HG02943 (cell line): ENCODE measurements at regions not wholly inside any gene's neighbourhood (a gene's known extent, or its start where the extent isn't known, plus 50 kb on each side); places are given as distances from the start of the nearest gene placed in this dataset.

Source experiments
- ATAC-seq: cut with Tn5 transposase; IDR thresholded peaks from one replicate; pipeline ENCODE4 v1.9.1; 2021; ENCODE audit warnings: mild to moderate bottlenecking, low read depth, moderate library complexity; ENCODE audit not compliant: unreplicated experiment

DNA sequence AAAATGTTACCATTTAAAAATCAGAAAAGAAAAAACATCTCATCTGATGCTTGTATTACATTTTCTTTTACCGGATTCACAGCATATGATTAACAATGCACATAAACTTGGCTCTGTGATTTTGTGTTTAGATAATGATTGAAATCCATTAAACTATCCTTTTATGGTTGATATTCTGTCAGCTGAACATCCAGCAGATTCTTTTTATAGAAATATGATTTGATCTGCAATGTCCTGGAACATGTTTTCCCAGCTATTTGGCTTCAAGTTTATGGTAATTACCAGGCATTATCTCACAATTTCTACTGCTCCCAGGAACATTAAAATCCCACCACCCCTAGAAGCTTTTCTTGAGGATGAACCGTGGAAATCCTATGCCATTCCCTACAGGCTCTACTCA is 205.7 kb upstream of the TET2 start:
- no peak for ATAC-seq

- ATAC-seq = no peak
Measured at GRCh38 chr4:104941661-104942062, 205.0 kb upstream of the TET2 start.

GRCh38 chr4:104942990-104943743 is 203.5 kb upstream of the TET2 start:
- ATAC-seq = no peak

DNA sequence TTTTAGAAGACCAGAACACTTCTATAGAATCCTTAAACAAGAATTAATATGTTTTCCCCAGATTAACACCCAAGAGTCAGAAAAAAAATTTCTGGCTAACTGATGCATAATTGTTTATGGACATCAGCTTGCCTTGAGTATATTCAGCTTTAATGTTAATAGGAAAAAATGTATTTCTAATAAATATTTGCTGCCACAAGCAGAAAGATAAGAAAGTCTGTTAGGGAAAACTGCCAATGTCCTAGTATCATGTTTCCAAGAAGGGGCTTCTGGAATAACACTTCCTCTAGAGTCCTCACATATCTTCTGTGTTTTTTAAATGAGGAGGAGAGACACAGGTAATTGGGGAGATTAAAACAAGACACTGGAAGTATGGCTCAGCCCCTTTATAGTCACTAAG is 202.1 kb upstream of the TET2 start:
- ATAC-seq = no peak

GRCh38 chr4:104964410-104965175 is 182.1 kb upstream of the TET2 start:
- ATAC-seq = no peak

DNA sequence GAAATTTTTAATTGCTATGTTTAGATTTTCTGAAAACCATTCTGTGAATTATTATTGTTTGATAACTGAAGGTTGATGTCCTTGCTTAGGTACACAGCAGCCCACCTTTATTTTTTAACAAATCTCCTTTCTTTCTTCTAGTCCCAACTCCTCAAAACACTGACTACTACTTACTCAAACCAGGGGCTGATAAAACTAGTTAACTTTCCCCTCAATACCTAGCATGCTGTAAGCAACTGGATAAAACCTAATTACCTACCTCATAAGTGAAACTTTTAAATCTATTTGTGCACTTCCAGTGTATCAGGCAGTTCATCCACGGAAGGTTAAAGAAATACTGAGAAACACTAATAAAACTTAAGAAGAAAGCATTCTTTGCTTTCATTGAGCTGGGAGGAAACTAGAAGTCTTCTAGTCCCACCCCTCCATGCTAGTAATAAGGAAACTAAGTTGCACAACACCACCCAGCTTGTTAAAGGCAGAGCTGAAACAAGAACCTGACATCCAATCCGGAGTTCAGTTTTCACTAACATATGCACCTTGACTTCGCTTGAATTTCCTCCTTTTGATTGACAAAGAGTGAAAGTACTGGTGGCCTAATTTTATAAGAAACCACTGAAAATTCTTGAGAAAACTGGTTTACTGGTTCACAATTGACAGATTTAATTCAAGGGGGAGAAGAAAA is 180.2 kb upstream of the TET2 start:
- ATAC-seq = peak; percentile 97

DNA sequence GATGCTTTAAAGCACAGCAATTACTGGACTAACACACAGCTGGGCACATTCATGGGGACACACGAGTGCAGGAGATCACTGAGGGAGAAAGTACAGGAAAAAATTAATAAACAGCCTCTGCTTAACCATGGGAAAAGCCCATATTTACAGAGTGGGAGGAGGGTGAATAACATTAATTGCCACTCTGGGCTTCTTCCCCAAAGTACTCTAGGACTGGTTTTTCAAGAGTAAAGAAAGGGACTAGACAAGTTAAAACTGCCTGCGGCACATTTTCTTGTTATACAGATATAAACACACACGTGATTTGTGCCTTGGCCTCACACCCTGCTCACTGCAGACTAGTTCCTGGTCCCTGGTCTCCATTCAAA is 179.7 kb upstream of the TET2 start:
- ATAC-seq = peak; percentile 7

DNA sequence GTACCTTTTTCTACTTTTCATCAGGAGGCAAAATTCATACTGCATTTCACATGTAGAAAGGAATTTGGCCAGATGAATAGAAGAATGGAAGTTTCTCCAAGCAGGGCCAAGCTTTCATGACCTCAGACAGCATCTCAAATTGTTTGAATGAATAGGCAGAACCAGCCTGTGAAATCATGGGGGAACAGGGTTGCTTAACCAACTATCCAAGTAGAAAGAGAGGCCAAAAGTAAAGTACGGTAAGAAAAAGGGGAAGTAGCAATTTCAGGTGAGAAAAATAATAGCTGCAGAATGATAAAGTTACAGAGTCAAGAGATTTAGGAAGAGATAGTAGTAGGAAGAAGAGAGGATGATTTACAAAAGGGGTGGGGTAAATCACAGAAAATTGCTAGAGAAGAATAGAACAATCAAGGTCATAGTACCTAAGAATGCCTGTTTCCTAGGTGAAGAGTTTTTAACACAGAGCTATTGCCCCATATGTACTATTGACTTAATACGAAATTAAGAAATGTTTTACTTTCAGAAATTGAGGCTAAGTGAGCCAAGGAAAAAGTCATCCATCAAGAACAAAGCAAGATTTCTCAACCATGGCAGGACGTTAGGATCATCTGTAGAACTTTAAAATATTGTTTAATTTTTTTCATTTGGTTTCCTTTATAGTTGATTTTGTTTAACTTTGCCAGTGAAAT is 177.1 kb upstream of the TET2 start:
- ATAC-seq = no peak

DNA sequence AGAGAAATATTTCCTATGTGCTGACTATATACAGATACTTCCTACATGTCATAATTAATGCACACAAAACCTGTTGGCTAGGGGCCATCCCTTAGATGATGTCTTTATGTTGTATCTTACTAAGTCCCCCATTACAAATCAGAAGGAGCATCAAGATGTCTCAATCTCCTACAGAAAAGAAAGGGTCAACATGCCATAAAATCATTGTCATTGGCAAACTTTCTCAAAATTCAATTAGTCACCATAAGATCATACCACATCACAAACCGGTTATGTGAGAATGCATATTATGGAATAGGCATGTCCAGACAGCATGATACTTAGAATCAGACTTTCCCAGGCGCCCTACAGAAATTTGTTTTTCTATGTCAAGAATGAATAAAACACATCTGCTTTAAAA is 175.2 kb upstream of the TET2 start:
- ATAC-seq = no peak

DNA sequence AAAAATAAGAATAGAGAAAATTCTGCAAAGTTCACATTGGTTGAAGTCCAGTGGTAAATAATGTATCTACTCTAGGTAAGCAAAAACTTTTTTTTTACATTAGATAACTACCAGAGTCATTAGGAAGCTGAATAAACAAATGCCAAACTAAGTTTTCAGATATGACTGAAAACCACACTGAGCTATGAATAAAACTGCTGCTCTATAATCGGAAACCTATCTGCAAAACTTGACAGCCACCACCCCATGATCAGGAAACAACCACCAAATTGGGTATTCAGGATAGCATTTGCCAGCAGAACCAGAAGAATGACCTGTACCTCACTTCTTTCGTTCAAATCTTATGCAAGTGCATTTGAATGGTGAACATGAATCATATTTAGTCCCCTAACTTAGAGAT is 173.0 kb upstream of the TET2 start:
- ATAC-seq = no peak

- no peak for ATAC-seq
Measured at GRCh38 chr4:104975617-104976016, 171.1 kb upstream of the TET2 start.

DNA sequence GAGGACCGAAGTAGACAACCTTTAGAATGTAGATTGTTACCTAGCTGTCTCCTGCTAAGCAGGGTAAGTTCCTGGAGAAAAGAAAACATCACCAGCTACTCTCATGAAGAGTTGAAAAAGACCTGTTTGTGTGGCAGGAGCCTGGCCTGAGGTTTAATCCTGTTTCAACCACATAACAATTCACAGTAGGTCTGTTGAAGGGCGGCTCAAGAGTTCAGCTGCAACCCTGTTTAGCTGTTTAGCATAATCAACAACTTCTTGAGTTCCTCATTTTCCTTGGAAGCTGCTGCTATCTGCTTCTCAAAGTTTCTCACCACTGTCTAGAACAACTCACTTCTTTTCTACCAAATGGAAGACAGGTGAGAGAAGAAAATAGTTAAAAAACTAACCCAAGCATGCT is 170.4 kb upstream of the TET2 start:
- no peak for ATAC-seq

DNA sequence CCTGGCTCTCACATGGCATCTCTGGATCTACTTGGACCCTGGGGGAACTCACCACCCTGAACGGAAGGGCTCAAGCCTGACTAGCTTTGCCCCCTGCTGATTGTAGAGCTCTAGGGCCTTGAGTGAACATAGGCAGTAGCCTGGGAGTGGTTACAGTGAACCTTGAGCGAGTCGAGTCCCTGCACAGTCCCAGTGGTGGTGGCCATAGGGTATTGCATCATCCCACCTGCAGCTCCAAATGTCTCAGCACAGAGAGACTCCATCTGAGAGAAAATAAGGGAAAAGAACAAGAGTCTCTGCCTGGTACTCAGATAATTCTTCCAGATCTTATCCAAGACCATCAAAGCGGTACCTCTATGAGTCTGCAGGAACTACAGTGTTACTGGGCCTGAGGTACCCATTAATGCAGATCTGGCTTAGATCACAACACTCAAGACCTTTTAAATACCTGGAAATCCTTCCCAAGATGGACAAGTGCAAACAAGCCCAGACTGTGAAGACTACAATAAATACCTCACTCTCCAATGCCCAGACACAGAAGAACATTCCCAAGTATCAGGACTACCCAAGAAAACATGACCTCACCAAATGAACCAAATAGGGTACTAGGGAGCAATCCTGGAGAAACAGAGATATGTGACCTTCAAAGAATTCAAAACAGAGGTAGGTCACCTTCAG is 167.5 kb upstream of the TET2 start:
- no peak for ATAC-seq

GRCh38 chr4:104983615-104984179 is 163.0 kb upstream of the TET2 start:
- no peak for ATAC-seq

GRCh38 chr4:104986306-104986705 is 160.4 kb upstream of the TET2 start:
- ATAC-seq = no peak

GRCh38 chr4:104989371-104989770 is 157.3 kb upstream of the TET2 start:
- ATAC-seq = no peak

GRCh38 chr4:105002278-105002677 is 144.4 kb upstream of the TET2 start:
- ATAC-seq = no peak

- no peak for ATAC-seq
Measured at GRCh38 chr4:105014234-105014633, 132.4 kb upstream of the TET2 start.

DNA sequence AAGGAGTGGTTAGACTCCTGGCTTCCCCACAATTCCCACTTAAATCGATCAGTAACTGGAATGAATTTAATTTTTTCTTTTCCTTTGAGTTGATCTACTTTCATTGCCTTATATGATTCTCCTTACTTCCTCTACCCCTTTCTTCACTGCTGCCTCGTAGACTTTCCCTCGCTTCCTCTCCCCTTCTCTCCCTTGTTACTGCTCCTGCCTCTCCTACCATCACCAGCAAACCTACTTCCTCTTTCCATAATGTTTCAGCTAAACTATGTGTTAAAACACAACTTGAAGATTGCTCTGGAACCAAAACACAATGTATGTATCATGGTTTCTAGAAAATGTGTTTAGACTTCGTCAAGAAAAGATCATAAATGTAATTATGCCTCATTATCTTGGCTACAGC is 132.0 kb upstream of the TET2 start:
- no peak for ATAC-seq

- ATAC-seq = no peak
Measured at GRCh38 chr4:105015750-105016149, 130.9 kb upstream of the TET2 start.
